MM.1S (cell line): ENCODE measurements at regions not wholly inside any gene's neighbourhood (a gene's known extent, or its start where the extent isn't known, plus 50 kb on each side); places are given as distances from the start of the nearest gene placed in this dataset.

Source experiments
- EZH2 ChIP-seq: fragments of 300-600 bp; sonication (generic); optimal IDR thresholded peaks from 2 replicates; pipeline ENCODE3; 2017; ENCODE audit warnings: low read depth, mild to moderate bottlenecking, antibody characterized with exemption, low read length, mixed read lengths
- EZH2phosphoT487 ChIP-seq: fragments of 300-600 bp; sonication (generic); IDR thresholded peaks from 2 replicates; pipeline ENCODE4 v1.6.1; 2018; ENCODE audit warnings: antibody characterized with exemption, low read length
- TF ChIP-seq, protein P1 (sequence below): fragments of 300-600 bp; sonication (generic); IDR thresholded peaks from 2 replicates; pipeline ENCODE4 v1.5.1; 2016; ENCODE audit warnings: antibody characterized with exemption, low read length, mixed read lengths

DNA sequence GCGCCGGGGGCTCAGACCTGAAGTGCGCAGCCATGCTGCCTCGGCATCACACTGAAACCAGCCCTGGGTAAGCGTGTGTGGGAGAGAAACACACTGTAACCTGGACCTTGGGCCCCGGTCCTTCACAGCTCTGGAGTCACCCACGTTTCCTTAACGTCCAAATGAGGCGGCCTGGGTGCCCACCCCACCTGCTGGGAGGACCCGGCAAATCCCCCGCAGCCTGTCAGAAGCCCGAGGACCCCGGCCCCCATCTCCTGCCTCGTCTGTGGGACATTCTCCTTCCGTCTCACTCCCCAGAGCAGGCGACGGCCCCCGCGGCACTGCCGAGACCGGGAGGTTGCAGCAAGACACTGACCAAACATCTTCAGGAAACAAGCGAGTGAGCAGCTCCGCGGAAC lies 66.5 kb upstream of the GALNT9 start:
- TF ChIP-seq, protein P1, sequence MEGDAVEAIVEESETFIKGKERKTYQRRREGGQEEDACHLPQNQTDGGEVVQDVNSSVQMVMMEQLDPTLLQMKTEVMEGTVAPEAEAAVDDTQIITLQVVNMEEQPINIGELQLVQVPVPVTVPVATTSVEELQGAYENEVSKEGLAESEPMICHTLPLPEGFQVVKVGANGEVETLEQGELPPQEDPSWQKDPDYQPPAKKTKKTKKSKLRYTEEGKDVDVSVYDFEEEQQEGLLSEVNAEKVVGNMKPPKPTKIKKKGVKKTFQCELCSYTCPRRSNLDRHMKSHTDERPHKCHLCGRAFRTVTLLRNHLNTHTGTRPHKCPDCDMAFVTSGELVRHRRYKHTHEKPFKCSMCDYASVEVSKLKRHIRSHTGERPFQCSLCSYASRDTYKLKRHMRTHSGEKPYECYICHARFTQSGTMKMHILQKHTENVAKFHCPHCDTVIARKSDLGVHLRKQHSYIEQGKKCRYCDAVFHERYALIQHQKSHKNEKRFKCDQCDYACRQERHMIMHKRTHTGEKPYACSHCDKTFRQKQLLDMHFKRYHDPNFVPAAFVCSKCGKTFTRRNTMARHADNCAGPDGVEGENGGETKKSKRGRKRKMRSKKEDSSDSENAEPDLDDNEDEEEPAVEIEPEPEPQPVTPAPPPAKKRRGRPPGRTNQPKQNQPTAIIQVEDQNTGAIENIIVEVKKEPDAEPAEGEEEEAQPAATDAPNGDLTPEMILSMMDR, result no peak
- TF ChIP-seq EZH2phosphoT487 (no peak), EZH2 (no peak)
